Psoas muscle (tissue), 7 donors: ENCODE measurements at regions not wholly inside any gene's neighbourhood (a gene's known extent, or its start where the extent isn't known, plus 50 kb on each side); places are given as distances from the start of the nearest gene placed in this dataset.

ENCODE experiments used
- ATAC-seq, 4 donors: fragments of 200-7000 bp; cut with Tn5 transposase; one replicate each; pipeline ENCODE4 v1.9.1; 2020; ENCODE audit warnings: moderate library complexity in 3 of 4, mild to moderate bottlenecking in 2 of 4
- DNase-seq, 2 donors: peaks; one replicate each; pipeline ENCODE4 v3.0.0-alpha.2; 2020
- H3K27ac ChIP-seq: fragments of 200-600 bp; one replicate; pipeline ENCODE4 v1.8.0; 2022
- H3K27me3 ChIP-seq, 3 donors: fragments of 200-600 bp in 1 of 3; one replicate each; pipeline versions ENCODE4 v1.6.1 to v1.8.0; 2013 to 2022; ENCODE audit warnings: low read length in 2 of 3, mild to moderate bottlenecking in 2 of 3, moderate library complexity in 1 of 3; ENCODE audit not compliant: insufficient read depth in 3 of 3
- H3K36me3 ChIP-seq, 2 donors: fragments of 200-600 bp in 1 of 2; one replicate each; pipeline versions ENCODE4 v1.6.1 to v1.8.0; 2013 to 2022; ENCODE audit warnings: low read depth in 1 of 2, mild to moderate bottlenecking in 1 of 2, moderate library complexity in 1 of 2; ENCODE audit not compliant: insufficient read depth in 1 of 2
- H3K4me1 ChIP-seq: fragments of 200-600 bp; one replicate; pipeline ENCODE4 v1.8.0; 2022
- H3K4me3 ChIP-seq: fragments of 200-600 bp; one replicate; pipeline ENCODE4 v1.8.0; 2022; ENCODE audit warnings: mild to moderate bottlenecking
- H3K9me3 ChIP-seq: fragments of 200-600 bp; one replicate; pipeline ENCODE4 v1.8.0; 2022
- CTCF ChIP-seq: fragments of 200-600 bp; IDR thresholded peaks from one replicate; pipeline ENCODE4 v1.8.0; 2022; ENCODE audit warnings: antibody characterized with exemption
- WGBS, 3 donors: extraction: QIAGEN DNeasy Blood & Tissue Kit; methylation state at CpG; one replicate each; pipeline versions ENCODE4 v1.1.6 to v1.1.7; 2013; 5-methylcytosine and 5-hydroxymethylcytosine counted together
- intact Hi-C, 2 donors: fragments of 100-400 bp; cut with DNase I; formaldehyde crosslinking; loops; one replicate each; pipeline versions ENCODE4 v1.11.0 to v1.14.2; 2022
- donor health status: healthy with polysubstance abuse.
- donor health status: DM: no; HTN: no; CAD: no; lungs with moderate emphysema.
- donor health status: Bipolar disorder and iron deficiency.
- donor health status: healthy.
- donor health status: DM: yes; HTN: yes; CAD: no.
- donor health status: DM: no; HTN: no; CAD: no.
- donor health status: DM: yes; HTN: yes; CAD: no.

GRCh38 chr5:19018822-19019221 is 969.2 kb downstream of the CDH18 start:
- ATAC-seq (no peak), DNase-seq (no peak)
- Histone ChIP-seq H3K27me3 (no peaks in the 10 kb centered on the region), H3K36me3 (no peaks in the 10 kb centered on the region), H3K4me3 (no peak overlapping the region), H3K4me1 (no peaks in the 10 kb centered on the region), H3K27ac (no peak overlapping the region), H3K9me3 (no peaks in the 10 kb centered on the region)
- intact Hi-C loops = no loop called here
- 24 to 33% (median 28%) methylated on average over 5 of the region's 5 CpGs for WGBS, 3 donors
- TF ChIP-seq CTCF = no peak

- H3K4me3 ChIP-seq = no peak overlapping the region
- H3K4me1 ChIP-seq = no peaks in the 10 kb centered on the region
- DNase-seq (no peak), ATAC-seq (no peak)
- no peaks in the 10 kb centered on the region for H3K36me3 ChIP-seq
- intact Hi-C loops = no loop called here
- TF ChIP-seq CTCF = no peak
- H3K27me3 ChIP-seq = no peaks in the 10 kb centered on the region
- H3K27ac ChIP-seq = no peak overlapping the region
- WGBS, 3 donors = 70 to 77% (median 72%) methylated on average over 3 of the region's 3 CpGs
- H3K9me3 ChIP-seq = no peaks in the 10 kb centered on the region
Measured at GRCh38 chr5:19031491-19031890, 956.5 kb downstream of the CDH18 start.

- ATAC-seq = no peak
- no peak overlapping the region for H3K4me3 ChIP-seq
- intact Hi-C loops = no loop called here
- no peak for TF ChIP-seq CTCF
- H3K27me3 ChIP-seq = no peaks in the 10 kb centered on the region
- no peaks in the 10 kb centered on the region for H3K4me1 ChIP-seq
- WGBS, 3 donors = 1 to 45% (median 28%) methylated on average over 1 of the region's 1 CpG
- no peak for DNase-seq
- no peaks in the 10 kb centered on the region for H3K9me3 ChIP-seq
- no peaks in the 10 kb centered on the region for H3K36me3 ChIP-seq
- H3K27ac ChIP-seq = no peak overlapping the region
Measured at GRCh38 chr5:19035816-19036215, 952.2 kb downstream of the CDH18 start.

GRCh38 chr5:19042106-19042505 is 945.9 kb downstream of the CDH18 start:
- TF ChIP-seq CTCF = no peak
- no peak for DNase-seq
- Histone ChIP-seq H3K27ac (no peak overlapping the region), H3K27me3 (no peaks in the 10 kb centered on the region), H3K4me3 (no peak overlapping the region), H3K36me3 (no peaks in the 10 kb centered on the region), H3K9me3 (no peaks in the 10 kb centered on the region), H3K4me1 (no peaks in the 10 kb centered on the region)
- intact Hi-C loops = no loop called here
- WGBS, 3 donors = 77 to 87% (median 81%) methylated on average over 2 of the region's 2 CpGs
- no peak for ATAC-seq

- Histone ChIP-seq H3K27me3 (no peaks in the 10 kb centered on the region), H3K27ac (no peak overlapping the region), H3K9me3 (no peaks in the 10 kb centered on the region), H3K4me1 (no peaks in the 10 kb centered on the region), H3K4me3 (no peak overlapping the region), H3K36me3 (no peaks in the 10 kb centered on the region)
- intact Hi-C loops = no loop called here
- ATAC-seq = no peak
- WGBS, 3 donors = 42 to 54% (median 45%) methylated on average over 3 of the region's 3 CpGs
- TF ChIP-seq CTCF = no peak
- no peak for DNase-seq
Measured at GRCh38 chr5:19044311-19044710, 943.7 kb downstream of the CDH18 start.
